Natural killer cell (primary cell): ENCODE measurements at regions not wholly inside any gene's neighbourhood (a gene's known extent, or its start where the extent isn't known, plus 50 kb on each side); places are given as distances from the start of the nearest gene placed in this dataset.

Experiments
- ATAC-seq, 3 donors: fragments of 150-1000 bp in 2 of 3; fragments of 200-7000 bp in 1 of 3; cut with Tn5 transposase; 1 replicate in 1 of 3; 2 replicates in 2 of 3; pipeline ENCODE4 v1.10.0; 2021; ENCODE audit warnings: mild to moderate bottlenecking in 2 of 3, moderate library complexity in 2 of 3
- DNase-seq, 2 donors: peaks; one replicate each; pipeline versions ENCODE4 v3.0.0 to v3.0.0-alpha.2; 2013 to 2021; ENCODE audit warnings: mixed read lengths in 1 of 2
- H3K27ac ChIP-seq: one replicate; pipeline ENCODE4 v1.5.1; 2013; ENCODE audit warnings: mild to moderate bottlenecking, low read length
- H3K27me3 ChIP-seq: one replicate; pipeline ENCODE4 v1.6.1; 2013; ENCODE audit warnings: low read length; ENCODE audit not compliant: control insufficient read depth, insufficient read depth
- H3K36me3 ChIP-seq: one replicate; pipeline ENCODE4 v1.6.1; 2013; ENCODE audit warnings: low read length; ENCODE audit not compliant: control insufficient read depth, insufficient read depth
- H3K4me1 ChIP-seq: one replicate; pipeline ENCODE4 v1.6.1; 2013; ENCODE audit warnings: low read length; ENCODE audit not compliant: control insufficient read depth, insufficient read depth
- H3K4me3 ChIP-seq: one replicate; pipeline ENCODE4 v1.5.1; 2013; ENCODE audit warnings: low read length
- H3K9me3 ChIP-seq: one replicate; pipeline ENCODE4 v1.6.1; 2013; ENCODE audit warnings: low read length; ENCODE audit not compliant: control insufficient read depth, insufficient read depth
- H3K27ac Mint-ChIP-seq, 2 donors: one replicate each; pipeline ENCODE4 v1.8.0; 2022; ENCODE audit warnings: mild to moderate bottlenecking in 2 of 2, mixed read lengths in 2 of 2, moderate library complexity in 1 of 2
- H3K27me3 Mint-ChIP-seq, 2 donors: one replicate each; pipeline ENCODE4 v1.8.0; 2022; ENCODE audit warnings: low read depth in 2 of 2, mixed read lengths in 2 of 2
- H3K36me3 Mint-ChIP-seq: one replicate; pipeline ENCODE4 v1.8.0; 2022; ENCODE audit warnings: mixed read lengths
- H3K4me1 Mint-ChIP-seq, 2 donors: one replicate each; pipeline ENCODE4 v1.8.0; 2022; ENCODE audit warnings: mixed read lengths in 2 of 2
- H3K4me3 Mint-ChIP-seq: one replicate; pipeline ENCODE4 v1.8.0; 2022; ENCODE audit warnings: mild to moderate bottlenecking, moderate library complexity, mixed read lengths
- H3K9me3 Mint-ChIP-seq, 2 donors: one replicate each; pipeline ENCODE4 v1.8.0; 2022; ENCODE audit warnings: mixed read lengths in 2 of 2
- CTCF ChIP-seq: fragments of 200-600 bp; IDR thresholded peaks from one replicate; pipeline ENCODE4 v1.8.0; 2022; ENCODE audit warnings: antibody characterized with exemption
- WGBS: methylation state at CpG from one replicate; pipeline ENCODE4 v1.1.7; 2013; ENCODE audit warnings: missing lambda C conversion rate; ENCODE audit not compliant: insufficient coverage; 5-methylcytosine and 5-hydroxymethylcytosine counted together
- intact Hi-C: fragments of 100-400 bp; cut with micrococcal nuclease; formaldehyde crosslinking; loops from one replicate; pipeline ENCODE4 v1.14.2; 2022

GRCh38 chr2:52732849-52733395, 1034.7 kb upstream of the CHAC2 start:
- no peak overlapping the region for H3K27ac ChIP-seq
- no peaks in the 10 kb centered on the region for H3K27me3 Mint-ChIP-seq
- WGBS: 96% methylated on average over 3 of the region's 3 CpGs
- peaks cover 15 to 19% of the 10 kb centered on the region in 2 donors for H3K9me3 Mint-ChIP-seq
- no peak overlapping the region for H3K4me3 Mint-ChIP-seq
- ATAC-seq (no peak), DNase-seq (no peak)
- H3K27me3 ChIP-seq: no peaks in the 10 kb centered on the region
- no peaks in the 10 kb centered on the region for H3K36me3 ChIP-seq
- intact Hi-C loops: no loop called here
- no peak overlapping the region for H3K4me3 ChIP-seq
- no peak for TF ChIP-seq CTCF
- H3K27ac Mint-ChIP-seq: no peak overlapping the region
- H3K4me1 Mint-ChIP-seq: no peaks in the 10 kb centered on the region
- H3K9me3 ChIP-seq: peaks cover 4% of the 10 kb centered on the region
- peaks cover 10% of the 10 kb centered on the region for H3K36me3 Mint-ChIP-seq
- no peaks in the 10 kb centered on the region for H3K4me1 ChIP-seq

GRCh38 chr2:52724585-52724984, 1043.0 kb upstream of the CHAC2 start:
- Mint-ChIP-seq H3K9me3 (peaks cover 18 to 28% of the 10 kb centered on the region in 2 donors), H3K27ac (no peak overlapping the region), H3K27me3 (no peaks in the 10 kb centered on the region), H3K4me1 (no peaks in the 10 kb centered on the region), H3K36me3 (peaks cover 20% of the 10 kb centered on the region), H3K4me3 (no peak overlapping the region)
- no peak overlapping the region for H3K4me3 ChIP-seq
- no peak for TF ChIP-seq CTCF
- H3K9me3 ChIP-seq: no peaks in the 10 kb centered on the region
- intact Hi-C loops: no loop called here
- no peaks in the 10 kb centered on the region for H3K27me3 ChIP-seq
- no peaks in the 10 kb centered on the region for H3K36me3 ChIP-seq
- ATAC-seq (no peak), DNase-seq (no peak)
- no peak overlapping the region for H3K27ac ChIP-seq
- no peaks in the 10 kb centered on the region for H3K4me1 ChIP-seq

- no peak overlapping the region for H3K27ac Mint-ChIP-seq
- DNase-seq: no peak
- no peak overlapping the region for H3K27ac ChIP-seq
- H3K36me3 ChIP-seq: no peaks in the 10 kb centered on the region
- no peaks in the 10 kb centered on the region for H3K27me3 Mint-ChIP-seq
- peaks cover 5% of the 10 kb centered on the region for H3K36me3 Mint-ChIP-seq
- TF ChIP-seq CTCF: no peak
- H3K4me1 ChIP-seq: no peaks in the 10 kb centered on the region
- 79% methylated on average over 2 of the region's 3 CpGs for WGBS
- peaks cover 5% of the 10 kb centered on the region for H3K9me3 ChIP-seq
- H3K4me3 ChIP-seq: no peak overlapping the region
- H3K27me3 ChIP-seq: no peaks in the 10 kb centered on the region
- H3K4me1 Mint-ChIP-seq: no peaks in the 10 kb centered on the region
- H3K4me3 Mint-ChIP-seq: no peak overlapping the region
- intact Hi-C loops: no loop called here
- no peak for ATAC-seq
- peaks cover 14 to 21% of the 10 kb centered on the region in 2 donors for H3K9me3 Mint-ChIP-seq
Measured at GRCh38 chr2:52717836-52718235, 1049.8 kb upstream of the CHAC2 start.

- no peak overlapping the region for H3K4me3 ChIP-seq
- peaks cover 7% of the 10 kb centered on the region for H3K9me3 ChIP-seq
- intact Hi-C loops: no loop called here
- DNase-seq: no peak
- WGBS: 68% methylated on average over 4 of the region's 5 CpGs
- Mint-ChIP-seq H3K9me3 (peaks cover 10 to 18% of the 10 kb centered on the region in 2 donors), H3K36me3 (no peaks in the 10 kb centered on the region), H3K4me1 (no peaks in the 10 kb centered on the region), H3K27me3 (no peaks in the 10 kb centered on the region), H3K4me3 (no peak overlapping the region), H3K27ac (no peak overlapping the region)
- no peaks in the 10 kb centered on the region for H3K27me3 ChIP-seq
- H3K36me3 ChIP-seq: no peaks in the 10 kb centered on the region
- ATAC-seq: no peak
- no peaks in the 10 kb centered on the region for H3K4me1 ChIP-seq
- no peak for TF ChIP-seq CTCF
- no peak overlapping the region for H3K27ac ChIP-seq
Measured at GRCh38 chr2:52710810-52711618, 1056.6 kb upstream of the CHAC2 start.
